ENCODE measurements at regions not wholly inside any gene's neighbourhood (a gene's known extent, or its start where the extent isn't known, plus 50 kb on each side); places are given as distances from the start of the nearest gene placed in this dataset.

DNA sequence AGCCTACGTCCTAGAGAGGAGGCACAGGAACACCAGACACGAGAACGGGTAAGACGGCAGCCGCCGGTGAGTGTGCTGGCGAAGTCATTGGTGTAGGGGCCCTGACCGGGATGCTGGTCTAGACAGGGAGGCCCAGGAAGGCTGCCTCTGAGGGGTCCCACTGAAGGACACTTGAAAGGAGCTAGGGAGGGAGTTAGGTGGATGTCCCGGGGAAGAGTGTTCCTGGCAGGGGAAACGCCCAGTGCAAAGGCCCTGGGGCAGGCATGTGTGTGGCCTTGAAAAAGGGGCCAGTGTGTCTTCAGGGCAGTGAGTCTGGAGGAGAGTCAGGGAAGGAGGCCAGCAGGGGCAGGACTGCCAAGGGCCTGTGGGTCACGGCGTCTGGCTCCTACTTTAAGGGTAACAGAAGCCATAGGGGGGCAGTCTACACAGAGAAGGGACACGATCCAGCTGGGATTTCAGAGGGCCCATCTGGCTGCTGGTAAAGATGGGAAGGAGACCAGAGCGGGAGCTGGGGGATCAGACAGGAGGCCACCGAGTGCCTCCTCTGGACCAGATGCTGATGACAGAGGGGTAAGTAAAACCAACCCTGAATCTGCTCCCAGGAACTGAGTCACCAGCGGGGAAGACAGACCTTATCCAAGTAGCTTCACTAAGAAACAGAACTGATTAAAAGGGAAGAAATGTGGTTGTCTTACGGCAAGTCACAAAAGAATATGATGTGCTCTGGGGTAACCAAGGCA is 115.9 kb downstream of the LITAF start:
- Histone ChIP-seq H3F3A (ENCODE audit: low read depth) (no peaks in the 10 kb centered on the region), H3K79me2 (ENCODE audit: low read depth) (no peaks in the 10 kb centered on the region), H3K4me3 (no peak overlapping the region), H3K27me3 (no peaks in the 10 kb centered on the region), H3K9ac (no peak overlapping the region), H3K4me1 (no peaks in the 10 kb centered on the region), H3K4me2 (no peak overlapping the region), H2AFZ (replicated peaks) (no peak overlapping the region), H4K20me1 (ENCODE audit: low read depth) (no peaks in the 10 kb centered on the region), H3K27ac (no peak overlapping the region), H3K36me3 (no peaks in the 10 kb centered on the region), H3K9me3 (ENCODE audit: low read depth) (no peaks in the 10 kb centered on the region)
- TF ChIP-seq EZH2 (IDR thresholded peaks at IDR 0.05) (no peak), EZH2phosphoT487 (IDR thresholded peaks at IDR 0.05) (no peak)
- TF ChIP-seq, protein P1, sequence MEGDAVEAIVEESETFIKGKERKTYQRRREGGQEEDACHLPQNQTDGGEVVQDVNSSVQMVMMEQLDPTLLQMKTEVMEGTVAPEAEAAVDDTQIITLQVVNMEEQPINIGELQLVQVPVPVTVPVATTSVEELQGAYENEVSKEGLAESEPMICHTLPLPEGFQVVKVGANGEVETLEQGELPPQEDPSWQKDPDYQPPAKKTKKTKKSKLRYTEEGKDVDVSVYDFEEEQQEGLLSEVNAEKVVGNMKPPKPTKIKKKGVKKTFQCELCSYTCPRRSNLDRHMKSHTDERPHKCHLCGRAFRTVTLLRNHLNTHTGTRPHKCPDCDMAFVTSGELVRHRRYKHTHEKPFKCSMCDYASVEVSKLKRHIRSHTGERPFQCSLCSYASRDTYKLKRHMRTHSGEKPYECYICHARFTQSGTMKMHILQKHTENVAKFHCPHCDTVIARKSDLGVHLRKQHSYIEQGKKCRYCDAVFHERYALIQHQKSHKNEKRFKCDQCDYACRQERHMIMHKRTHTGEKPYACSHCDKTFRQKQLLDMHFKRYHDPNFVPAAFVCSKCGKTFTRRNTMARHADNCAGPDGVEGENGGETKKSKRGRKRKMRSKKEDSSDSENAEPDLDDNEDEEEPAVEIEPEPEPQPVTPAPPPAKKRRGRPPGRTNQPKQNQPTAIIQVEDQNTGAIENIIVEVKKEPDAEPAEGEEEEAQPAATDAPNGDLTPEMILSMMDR (IDR thresholded peaks at IDR 0.05), result no peak
- Mint-ChIP-seq H3K27ac (no peak overlapping the region), H3K36me3 (no peaks in the 10 kb centered on the region), H3K4me3 (no peak overlapping the region), H3K9me3 (no peaks in the 10 kb centered on the region), H3K27me3 (ENCODE audit: insufficient read depth, low read depth) (peaks cover 4% of the 10 kb centered on the region), H3K4me1 (peaks cover 8% of the 10 kb centered on the region)
- no peak for DNase-seq (ENCODE audit: low spot score)

DNA sequence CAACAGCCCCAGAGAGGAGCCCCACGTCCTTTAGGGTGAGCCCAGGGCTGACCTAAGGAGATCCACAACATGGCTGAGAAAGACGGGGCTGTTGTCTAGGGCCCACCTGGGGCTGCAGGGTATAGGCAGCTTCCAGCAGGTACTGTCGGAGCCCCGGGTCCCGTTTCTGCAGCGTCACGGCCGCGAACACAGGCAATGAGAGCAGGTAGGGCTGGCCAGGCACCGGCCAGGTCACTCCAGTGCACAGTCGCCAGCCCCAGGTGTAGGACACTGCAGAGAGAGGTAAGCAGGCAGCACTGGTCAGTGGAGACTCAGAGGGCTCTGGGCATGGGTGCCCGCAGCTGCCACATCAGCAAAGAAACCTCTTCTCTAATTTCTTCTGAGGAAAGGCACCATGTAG is 115.2 kb downstream of the LITAF start:
- no peaks in the 10 kb centered on the region for H3K79me2 ChIP-seq (ENCODE audit: low read depth)
- no peaks in the 10 kb centered on the region for H3K27me3 ChIP-seq
- Mint-ChIP-seq H3K27ac (no peak overlapping the region), H3K4me1 (peaks cover 8% of the 10 kb centered on the region), H3K4me3 (no peak overlapping the region), H3K27me3 (ENCODE audit: insufficient read depth, low read depth) (peaks cover 4% of the 10 kb centered on the region), H3K36me3 (no peaks in the 10 kb centered on the region), H3K9me3 (no peaks in the 10 kb centered on the region)
- H3K4me3 ChIP-seq, result no peak overlapping the region
- no peaks in the 10 kb centered on the region for H3F3A ChIP-seq (ENCODE audit: low read depth)
- no peak overlapping the region for H3K27ac ChIP-seq
- no peaks in the 10 kb centered on the region for H3K4me1 ChIP-seq
- H2AFZ ChIP-seq (replicated peaks), result no peak overlapping the region
- H3K9me3 ChIP-seq (ENCODE audit: low read depth), result no peaks in the 10 kb centered on the region
- H3K4me2 ChIP-seq, result no peak overlapping the region
- no peak overlapping the region for H3K9ac ChIP-seq
- DNase-seq (ENCODE audit: low spot score), result no peak
- no peaks in the 10 kb centered on the region for H3K36me3 ChIP-seq
- no peaks in the 10 kb centered on the region for H4K20me1 ChIP-seq (ENCODE audit: low read depth)
- no peak for TF ChIP-seq EZH2 (IDR thresholded peaks at IDR 0.05)
- TF ChIP-seq, protein P1 (IDR thresholded peaks at IDR 0.05), result no peak
- no peak for TF ChIP-seq EZH2phosphoT487 (IDR thresholded peaks at IDR 0.05)

DNA sequence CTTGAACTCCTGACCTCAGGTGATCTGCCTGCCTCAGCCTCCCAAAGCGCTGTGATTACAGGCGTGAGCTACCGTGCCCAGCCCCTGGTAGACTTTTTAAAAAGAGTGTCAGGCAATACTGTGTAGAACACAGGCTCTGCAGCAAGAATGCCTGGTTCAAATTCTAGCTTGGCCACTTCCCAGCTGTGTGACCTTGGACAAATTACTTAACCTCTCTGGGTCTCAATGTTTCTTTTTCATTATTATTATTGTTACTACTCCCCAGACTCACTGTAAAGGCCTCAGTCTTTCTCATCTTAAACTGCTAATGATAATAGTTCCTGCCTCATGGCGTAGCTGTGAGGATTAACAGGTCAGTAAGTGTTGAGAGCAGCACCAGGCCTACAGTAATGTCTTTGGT is 114.3 kb downstream of the LITAF start:
- H3K9me3 ChIP-seq (ENCODE audit: low read depth), result no peaks in the 10 kb centered on the region
- no peaks in the 10 kb centered on the region for H3K4me1 ChIP-seq
- no peaks in the 10 kb centered on the region for H3K27me3 ChIP-seq
- H3K36me3 Mint-ChIP-seq, result no peaks in the 10 kb centered on the region
- H3K9ac ChIP-seq, result no peak overlapping the region
- peaks cover 4% of the 10 kb centered on the region for H3K27me3 Mint-ChIP-seq (ENCODE audit: insufficient read depth, low read depth)
- no peaks in the 10 kb centered on the region for H4K20me1 ChIP-seq (ENCODE audit: low read depth)
- TF ChIP-seq EZH2phosphoT487 (IDR thresholded peaks at IDR 0.05), result no peak
- TF ChIP-seq EZH2 (IDR thresholded peaks at IDR 0.05), result no peak
- TF ChIP-seq, protein P1 (IDR thresholded peaks at IDR 0.05), result no peak
- H3K4me1 Mint-ChIP-seq, result peaks cover 8% of the 10 kb centered on the region
- no peak overlapping the region for H2AFZ ChIP-seq (replicated peaks)
- no peak overlapping the region for H3K27ac Mint-ChIP-seq
- H3F3A ChIP-seq (ENCODE audit: low read depth), result no peaks in the 10 kb centered on the region
- DNase-seq (ENCODE audit: low spot score), result no peak
- H3K4me3 Mint-ChIP-seq, result no peak overlapping the region
- H3K36me3 ChIP-seq, result no peaks in the 10 kb centered on the region
- no peaks in the 10 kb centered on the region for H3K79me2 ChIP-seq (ENCODE audit: low read depth)
- H3K27ac ChIP-seq, result no peak overlapping the region
- H3K9me3 Mint-ChIP-seq, result no peaks in the 10 kb centered on the region
- no peak overlapping the region for H3K4me3 ChIP-seq
- H3K4me2 ChIP-seq, result no peak overlapping the region
